HL-60 (cell line): ENCODE measurements at regions not wholly inside any gene's neighbourhood (a gene's known extent, or its start where the extent isn't known, plus 50 kb on each side); places are given as distances from the start of the nearest gene placed in this dataset.

ENCODE experiments used
- CTCF ChIP-seq: IDR thresholded peaks from one replicate; pipeline ENCODE4 v1.5.1; 2011; ENCODE audit warnings: low read length, control low read depth, inconsistent platforms; ENCODE audit not compliant: insufficient read depth
- GABPA ChIP-seq: IDR thresholded peaks from 2 replicates; pipeline ENCODE4 v1.6.1; 2012; ENCODE audit warnings: low read depth
- POLR2AphosphoS5 ChIP-seq: IDR thresholded peaks from 2 replicates; pipeline ENCODE4 v1.6.1; 2012; ENCODE audit warnings: low read depth
- REST ChIP-seq: IDR thresholded peaks from 2 replicates; pipeline ENCODE4 v1.6.1; 2012; ENCODE audit warnings: low read depth; ENCODE audit not compliant: insufficient replicate concordance

GRCh38 chr17:22441776-22442175 lies 749.5 kb downstream of the KCNJ18 start:
- TF ChIP-seq CTCF = no peak
- no peak for TF ChIP-seq POLR2AphosphoS5
- TF ChIP-seq REST = no peak
- no peak for TF ChIP-seq GABPA
